Ishikawa (cell line): ENCODE measurements at regions not wholly inside any gene's neighbourhood (a gene's known extent, or its start where the extent isn't known, plus 50 kb on each side); places are given as distances from the start of the nearest gene placed in this dataset.

Experiments used
- CEBPB ChIP-seq: IDR thresholded peaks from 2 replicates; pipeline ENCODE4 v1.6.1; 2012
- CREB1 ChIP-seq: IDR thresholded peaks from 2 replicates; pipeline ENCODE4 v1.6.1; 2012; ENCODE audit warnings: low read depth
- EGR1 ChIP-seq: IDR thresholded peaks from 2 replicates; pipeline ENCODE4 v1.6.1; 2012
- EP300 ChIP-seq: IDR thresholded peaks from 2 replicates; pipeline ENCODE4 v1.6.1; 2012; ENCODE audit warnings: borderline replicate concordance
- FOXM1 ChIP-seq: IDR thresholded peaks from 2 replicates; pipeline ENCODE4 v1.6.1; 2012; ENCODE audit warnings: low read depth, borderline replicate concordance
- MAX ChIP-seq: IDR thresholded peaks from 2 replicates; pipeline ENCODE4 v1.6.1; 2012
- RAD21 ChIP-seq: IDR thresholded peaks from 2 replicates; pipeline ENCODE4 v1.6.1; 2012; ENCODE audit warnings: low read depth
- REST ChIP-seq: IDR thresholded peaks from 2 replicates; pipeline ENCODE4 v1.6.1; 2012; ENCODE audit warnings: low read depth, mild to moderate bottlenecking
- TAF1 ChIP-seq: IDR thresholded peaks from 2 replicates; pipeline ENCODE4 v1.6.1; 2012; ENCODE audit warnings: low read depth, mild to moderate bottlenecking
- TCF12 ChIP-seq: IDR thresholded peaks from 2 replicates; pipeline ENCODE4 v1.6.1; 2012; ENCODE audit warnings: low read depth
- TEAD4 ChIP-seq: IDR thresholded peaks from 2 replicates; pipeline ENCODE4 v1.6.1; 2012
- USF1 ChIP-seq: IDR thresholded peaks from 2 replicates; pipeline ENCODE4 v1.6.1; 2012
- YY1 ChIP-seq: IDR thresholded peaks from 2 replicates; pipeline ENCODE4 v1.6.1; 2012; ENCODE audit warnings: low read depth
- ZBTB7A ChIP-seq: IDR thresholded peaks from 2 replicates; pipeline ENCODE4 v1.6.1; 2012; ENCODE audit warnings: low read depth

DNA sequence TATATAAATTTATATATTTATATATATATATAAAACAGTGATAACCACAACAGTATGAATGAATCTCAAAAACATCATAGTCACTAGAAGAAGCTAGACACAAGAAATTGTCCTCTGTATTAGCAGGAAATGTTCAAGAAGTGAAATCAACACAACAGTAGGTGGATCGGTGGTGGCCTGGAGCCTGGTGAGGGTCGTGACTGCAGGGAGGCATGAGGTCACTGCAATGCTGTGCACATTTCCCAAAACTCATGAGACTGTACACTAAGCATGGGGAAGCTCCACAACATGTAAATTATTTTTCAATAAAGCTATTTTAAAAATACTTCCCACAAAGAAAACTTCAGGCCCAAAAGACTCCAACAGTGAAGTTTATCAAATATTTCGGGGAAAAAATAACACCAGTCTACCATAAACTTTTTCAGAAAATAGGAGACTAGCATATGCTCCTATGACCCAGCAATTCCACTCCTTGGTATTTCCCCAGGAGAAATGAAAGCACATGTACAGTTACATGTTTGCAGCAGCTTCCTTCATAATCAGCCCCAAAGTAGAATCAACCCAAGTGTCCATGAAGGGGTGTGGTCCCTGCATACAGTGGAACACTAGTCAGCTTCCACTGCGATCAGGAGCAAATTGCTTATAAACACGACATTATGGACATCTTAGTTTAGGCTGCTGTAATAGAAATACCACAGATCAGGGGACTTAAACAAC is 144.2 kb downstream of the TBXT start:
- TF ChIP-seq MAX (no peak), USF1 (no peak), EP300 (no peak), YY1 (no peak), TCF12 (no peak), TEAD4 (no peak), REST (no peak), CEBPB (no peak), FOXM1 (no peak), EGR1 (no peak), TAF1 (no peak), RAD21 (no peak), CREB1 (no peak), ZBTB7A (no peak)
